ENCODE measurements at regions not wholly inside any gene's neighbourhood (a gene's known extent, or its start where the extent isn't known, plus 50 kb on each side); places are given as distances from the start of the nearest gene placed in this dataset.

- H3K27me3 ChIP-seq: no peaks in the 10 kb centered on the region
- H3K4me3 ChIP-seq: no peak overlapping the region
- DNase-seq: no peak
- TF ChIP-seq CTCF (IDR thresholded peaks at IDR 0.05): no peak
- intact Hi-C loops (cut with DNase I): no loop called here
- H3K9me3 ChIP-seq: no peaks in the 10 kb centered on the region
- no peaks in the 10 kb centered on the region for H3K36me3 ChIP-seq
- H3K27ac ChIP-seq: no peak overlapping the region
- no peak for ATAC-seq
- H3K4me1 ChIP-seq: peaks cover 6% of the 10 kb centered on the region
Observed at GRCh38 chr3:194987571-194988494, 283.1 kb downstream of the XXYLT1 start.

- ATAC-seq (no peak), DNase-seq (no peak)
- Histone ChIP-seq H3K36me3 (no peaks in the 10 kb centered on the region), H3K4me1 (peaks cover 6% of the 10 kb centered on the region), H3K4me3 (no peak overlapping the region), H3K27ac (no peak overlapping the region), H3K27me3 (no peaks in the 10 kb centered on the region), H3K9me3 (no peaks in the 10 kb centered on the region)
- no peak for TF ChIP-seq CTCF (IDR thresholded peaks at IDR 0.05)
- intact Hi-C loops (cut with DNase I): no loop called here
Observed at GRCh38 chr3:194988495-194989165, 282.3 kb downstream of the XXYLT1 start.

GRCh38 chr3:194989241-194989640 lies 281.7 kb downstream of the XXYLT1 start:
- no peaks in the 10 kb centered on the region for H3K27me3 ChIP-seq
- intact Hi-C loops (cut with DNase I): no loop called here
- no peak for TF ChIP-seq CTCF (IDR thresholded peaks at IDR 0.05)
- no peak overlapping the region for H3K4me3 ChIP-seq
- H3K36me3 ChIP-seq: no peaks in the 10 kb centered on the region
- H3K9me3 ChIP-seq: no peaks in the 10 kb centered on the region
- DNase-seq (no peak), ATAC-seq (no peak)
- no peak overlapping the region for H3K27ac ChIP-seq
- peaks cover 6% of the 10 kb centered on the region for H3K4me1 ChIP-seq

GRCh38 chr3:194990454-194991337 lies 280.3 kb downstream of the XXYLT1 start:
- no peak overlapping the region for H3K4me3 ChIP-seq
- H3K27ac ChIP-seq: no peak overlapping the region
- DNase-seq: peak; percentile 23
- no peaks in the 10 kb centered on the region for H3K9me3 ChIP-seq
- no peaks in the 10 kb centered on the region for H3K36me3 ChIP-seq
- TF ChIP-seq CTCF (IDR thresholded peaks at IDR 0.05): no peak
- ATAC-seq: no peak
- intact Hi-C loops (cut with DNase I): no loop called here
- no peaks in the 10 kb centered on the region for H3K4me1 ChIP-seq
- H3K27me3 ChIP-seq: no peaks in the 10 kb centered on the region

GRCh38 chr3:194991338-194991654 lies 279.7 kb downstream of the XXYLT1 start:
- Histone ChIP-seq H3K4me1 (no peaks in the 10 kb centered on the region), H3K27ac (no peak overlapping the region), H3K4me3 (no peak overlapping the region), H3K27me3 (no peaks in the 10 kb centered on the region), H3K36me3 (no peaks in the 10 kb centered on the region), H3K9me3 (no peaks in the 10 kb centered on the region)
- TF ChIP-seq CTCF (IDR thresholded peaks at IDR 0.05): no peak
- ATAC-seq: no peak
- intact Hi-C loops (cut with DNase I): no loop called here
- no peak for DNase-seq
